Activated naive CD8-positive, alpha-beta T cell treated with anti-CD3 and anti-CD28 coated beads, Interleukin-2, amount 50 U/mL, for 16 hours (primary cell): ENCODE measurements at regions not wholly inside any gene's neighbourhood (a gene's known extent, or its start where the extent isn't known, plus 50 kb on each side); places are given as distances from the start of the nearest gene placed in this dataset.

Experiments used
- DNase-seq: peaks from one replicate; pipeline ENCODE4 v3.0.0-alpha.2; 2020; ENCODE audit warnings: low read depth, low spot score

- DNase-seq: no peak
These were observed 1169.2 kb upstream of the B3GALT2 start for GRCh38 chr1:194355488-194356106.

- no peak for DNase-seq
These were observed 1166.7 kb upstream of the B3GALT2 start for GRCh38 chr1:194353121-194353520.

- no peak for DNase-seq
These were observed 1160.8 kb upstream of the B3GALT2 start for GRCh38 chr1:194347200-194347599.

- DNase-seq: no peak
These were observed 1156.3 kb upstream of the B3GALT2 start for GRCh38 chr1:194342484-194343262.

- DNase-seq: no peak
These were observed 1155.2 kb upstream of the B3GALT2 start for GRCh38 chr1:194341587-194341986.

- DNase-seq: no peak
These were observed 1153.1 kb upstream of the B3GALT2 start for GRCh38 chr1:194339471-194339870.

- no peak for DNase-seq
These were observed 1152.0 kb upstream of the B3GALT2 start for GRCh38 chr1:194338241-194338948.

GRCh38 chr1:194333240-194333639 lies 1146.8 kb upstream of the B3GALT2 start:
- no peak for DNase-seq

GRCh38 chr1:194331758-194332157 lies 1145.3 kb upstream of the B3GALT2 start:
- no peak for DNase-seq

- no peak for DNase-seq
These were observed 1136.3 kb upstream of the B3GALT2 start for GRCh38 chr1:194322751-194323150.

GRCh38 chr1:194318790-194319280 lies 1132.4 kb upstream of the B3GALT2 start:
- DNase-seq: no peak

GRCh38 chr1:194309697-194310096 lies 1123.3 kb upstream of the B3GALT2 start:
- no peak for DNase-seq

GRCh38 chr1:194309269-194309668 lies 1122.9 kb upstream of the B3GALT2 start:
- no peak for DNase-seq

- no peak for DNase-seq
These were observed 1114.4 kb upstream of the B3GALT2 start for GRCh38 chr1:194300776-194301175.

GRCh38 chr1:194300340-194300739 lies 1113.9 kb upstream of the B3GALT2 start:
- no peak for DNase-seq

- DNase-seq: no peak
These were observed 1111.7 kb upstream of the B3GALT2 start for GRCh38 chr1:194298007-194298598.

- no peak for DNase-seq
These were observed 1110.7 kb upstream of the B3GALT2 start for GRCh38 chr1:194297094-194297493.

GRCh38 chr1:194296201-194296600 lies 1109.8 kb upstream of the B3GALT2 start:
- DNase-seq: no peak

- DNase-seq: no peak
These were observed 1109.3 kb upstream of the B3GALT2 start for GRCh38 chr1:194295685-194296084.

- no peak for DNase-seq
These were observed 1107.5 kb upstream of the B3GALT2 start for GRCh38 chr1:194293851-194294405.

- DNase-seq: no peak
These were observed 1106.6 kb upstream of the B3GALT2 start for GRCh38 chr1:194292966-194293365.
